C4-2B (cell line): ENCODE measurements at regions not wholly inside any gene's neighbourhood (a gene's known extent, or its start where the extent isn't known, plus 50 kb on each side); places are given as distances from the start of the nearest gene placed in this dataset.

Source experiments
- H3K27ac ChIP-seq: fragments of 450-650 bp; 2 replicates; pipeline ENCODE4 v1.5.1; 2017
- CTCF ChIP-seq: fragments of 450-650 bp; conservative IDR thresholded peaks from 2 replicates; pipeline ENCODE4 v1.5.1; 2017; ENCODE audit warnings: mild to moderate bottlenecking
- ZFX ChIP-seq: fragments of 450-650 bp; IDR thresholded peaks from 2 replicates; pipeline ENCODE4 v1.6.1; 2017

GRCh38 chr1:56190806-56191365, 388.5 kb downstream of the PLPP3 start:
- TF ChIP-seq CTCF: no peak
- no peak for TF ChIP-seq ZFX
- H3K27ac ChIP-seq: no peak overlapping the region

- peak; percentile 35 for TF ChIP-seq CTCF
- no peak for TF ChIP-seq ZFX
- H3K27ac ChIP-seq: no peak overlapping the region
These were observed 389.2 kb downstream of the PLPP3 start for GRCh38 chr1:56189946-56190805.

GRCh38 chr1:56189454-56189853, 389.9 kb downstream of the PLPP3 start:
- H3K27ac ChIP-seq: no peak overlapping the region
- TF ChIP-seq CTCF (no peak), ZFX (no peak)

- H3K27ac ChIP-seq: no peak overlapping the region
These were observed 390.5 kb downstream of the PLPP3 start for GRCh38 chr1:56188855-56189254.

GRCh38 chr1:56188221-56188620, 391.1 kb downstream of the PLPP3 start:
- H3K27ac ChIP-seq: no peak overlapping the region
- TF ChIP-seq ZFX (no peak), CTCF (no peak)

More at GRCh38 chr1:56188855-56189254, 390.5 kb downstream of the PLPP3 start:
- TF ChIP-seq CTCF (no peak), ZFX (no peak)

- H3K27ac ChIP-seq: no peak overlapping the region
- no peak for TF ChIP-seq CTCF
- TF ChIP-seq ZFX: no peak
These were observed 392.0 kb downstream of the PLPP3 start for GRCh38 chr1:56187405-56187804.

- TF ChIP-seq ZFX (no peak), CTCF (no peak)
- H3K27ac ChIP-seq: no peak overlapping the region
These were observed 393.9 kb downstream of the PLPP3 start for GRCh38 chr1:56185493-56185892.
